ENCODE measurements at regions not wholly inside any gene's neighbourhood (a gene's known extent, or its start where the extent isn't known, plus 50 kb on each side); places are given as distances from the start of the nearest gene placed in this dataset.
"Not testable (repeated sequence)": the region's sequence is repeated elsewhere in the genome, so short reads cannot be mapped to it uniquely, and the experiment has no call there.

DNA sequence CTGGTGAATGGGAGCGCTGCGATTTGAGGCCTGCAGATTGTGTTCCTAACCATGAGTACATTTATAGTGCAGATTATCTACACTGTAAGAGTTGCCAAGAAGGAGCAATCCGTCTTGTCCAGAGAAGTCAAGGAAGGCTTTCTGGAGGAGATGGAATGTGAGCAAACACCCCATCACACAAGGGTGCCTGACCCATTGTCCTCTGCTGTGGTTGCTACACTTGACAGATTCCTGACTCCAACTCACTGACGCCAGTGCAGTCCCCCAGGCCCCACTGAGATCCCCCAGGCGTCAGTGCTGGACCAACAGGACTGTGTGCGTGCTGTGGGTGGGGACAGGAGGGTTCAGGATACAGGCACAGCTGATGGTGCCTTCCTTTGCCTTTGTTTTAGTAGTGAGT, 135.9 kb upstream of the TPM1 start (continued):
- TF ChIP-seq, protein P1, sequence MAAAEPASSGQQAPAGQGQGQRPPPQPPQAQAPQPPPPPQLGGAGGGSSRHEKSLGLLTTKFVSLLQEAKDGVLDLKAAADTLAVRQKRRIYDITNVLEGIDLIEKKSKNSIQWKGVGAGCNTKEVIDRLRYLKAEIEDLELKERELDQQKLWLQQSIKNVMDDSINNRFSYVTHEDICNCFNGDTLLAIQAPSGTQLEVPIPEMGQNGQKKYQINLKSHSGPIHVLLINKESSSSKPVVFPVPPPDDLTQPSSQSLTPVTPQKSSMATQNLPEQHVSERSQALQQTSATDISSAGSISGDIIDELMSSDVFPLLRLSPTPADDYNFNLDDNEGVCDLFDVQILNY (CRISPR knock-in tag; IDR thresholded peaks at IDR 0.05), result no peak

DNA sequence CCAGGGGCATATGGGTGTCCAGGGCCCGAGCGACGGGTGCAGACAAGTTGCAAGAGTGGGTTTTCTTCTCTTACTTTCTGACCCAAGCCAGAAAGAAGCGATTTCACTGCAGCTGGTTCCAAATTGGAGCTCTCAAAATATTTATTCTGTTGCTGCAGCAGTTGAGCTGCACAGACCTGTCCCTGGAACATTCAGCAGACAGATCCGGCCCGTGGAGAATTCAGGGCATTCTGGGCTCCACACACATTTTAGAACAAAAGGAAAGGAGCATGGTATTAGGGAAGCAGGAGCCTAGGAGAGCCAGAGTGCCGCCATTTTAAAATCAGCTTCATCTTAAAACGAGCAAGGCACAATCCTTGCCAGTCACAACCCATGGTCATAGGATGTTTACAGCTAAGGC, 135.3 kb upstream of the TPM1 start:
- CTCF ChIA-PET, result no interaction called here
- no peaks in the 10 kb centered on the region for H3K27me3 Mint-ChIP-seq (ENCODE audit: low read depth)
- no peak for ATAC-seq
- H3K36me3 Mint-ChIP-seq, result no peaks in the 10 kb centered on the region
- peaks cover 25% of the 10 kb centered on the region for H3K4me1 Mint-ChIP-seq
- no peak overlapping the region for H3K27ac Mint-ChIP-seq
- no peak for DNase-seq (ENCODE audit: low spot score)
- POLR2A ChIA-PET, result no interaction called here
- TF ChIP-seq ETV6 (CRISPR knock-in tag; IDR thresholded peaks at IDR 0.05) (no peak), NFE2L1 (CRISPR knock-in tag; IDR thresholded peaks at IDR 0.05) (no peak), ZNF219 (CRISPR knock-in tag; IDR thresholded peaks at IDR 0.05; ENCODE audit: borderline replicate concordance) (no peak), JAZF1 (CRISPR knock-in tag; IDR thresholded peaks at IDR 0.05) (no peak), RORB (CRISPR knock-in tag; IDR thresholded peaks at IDR 0.05) (no peak), HMGXB4 (CRISPR knock-in tag; IDR thresholded peaks at IDR 0.05) (no peak), SMAD3 (CRISPR knock-in tag; IDR thresholded peaks at IDR 0.05; ENCODE audit: borderline replicate concordance) (no peak), NFYB (CRISPR knock-in tag; conservative IDR thresholded peaks at IDR 0.05; ENCODE audit: low read depth) (no peak), ZNF416 (CRISPR knock-in tag; IDR thresholded peaks at IDR 0.05) (no peak)
- TF ChIP-seq, protein P2, sequence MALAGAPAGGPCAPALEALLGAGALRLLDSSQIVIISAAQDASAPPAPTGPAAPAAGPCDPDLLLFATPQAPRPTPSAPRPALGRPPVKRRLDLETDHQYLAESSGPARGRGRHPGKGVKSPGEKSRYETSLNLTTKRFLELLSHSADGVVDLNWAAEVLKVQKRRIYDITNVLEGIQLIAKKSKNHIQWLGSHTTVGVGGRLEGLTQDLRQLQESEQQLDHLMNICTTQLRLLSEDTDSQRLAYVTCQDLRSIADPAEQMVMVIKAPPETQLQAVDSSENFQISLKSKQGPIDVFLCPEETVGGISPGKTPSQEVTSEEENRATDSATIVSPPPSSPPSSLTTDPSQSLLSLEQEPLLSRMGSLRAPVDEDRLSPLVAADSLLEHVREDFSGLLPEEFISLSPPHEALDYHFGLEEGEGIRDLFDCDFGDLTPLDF (CRISPR knock-in tag; IDR thresholded peaks at IDR 0.05), result no peak
- TF ChIP-seq, protein P3, sequence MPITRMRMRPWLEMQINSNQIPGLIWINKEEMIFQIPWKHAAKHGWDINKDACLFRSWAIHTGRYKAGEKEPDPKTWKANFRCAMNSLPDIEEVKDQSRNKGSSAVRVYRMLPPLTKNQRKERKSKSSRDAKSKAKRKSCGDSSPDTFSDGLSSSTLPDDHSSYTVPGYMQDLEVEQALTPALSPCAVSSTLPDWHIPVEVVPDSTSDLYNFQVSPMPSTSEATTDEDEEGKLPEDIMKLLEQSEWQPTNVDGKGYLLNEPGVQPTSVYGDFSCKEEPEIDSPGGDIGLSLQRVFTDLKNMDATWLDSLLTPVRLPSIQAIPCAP (CRISPR knock-in tag; IDR thresholded peaks at IDR 0.05), result no peak
- TF ChIP-seq, protein P4, sequence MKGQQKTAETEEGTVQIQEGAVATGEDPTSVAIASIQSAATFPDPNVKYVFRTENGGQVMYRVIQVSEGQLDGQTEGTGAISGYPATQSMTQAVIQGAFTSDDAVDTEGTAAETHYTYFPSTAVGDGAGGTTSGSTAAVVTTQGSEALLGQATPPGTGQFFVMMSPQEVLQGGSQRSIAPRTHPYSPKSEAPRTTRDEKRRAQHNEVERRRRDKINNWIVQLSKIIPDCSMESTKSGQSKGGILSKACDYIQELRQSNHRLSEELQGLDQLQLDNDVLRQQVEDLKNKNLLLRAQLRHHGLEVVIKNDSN (CRISPR knock-in tag; IDR thresholded peaks at IDR 0.05), result no peak
- TF ChIP-seq, protein P5, sequence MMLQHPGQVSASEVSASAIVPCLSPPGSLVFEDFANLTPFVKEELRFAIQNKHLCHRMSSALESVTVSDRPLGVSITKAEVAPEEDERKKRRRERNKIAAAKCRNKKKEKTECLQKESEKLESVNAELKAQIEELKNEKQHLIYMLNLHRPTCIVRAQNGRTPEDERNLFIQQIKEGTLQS (CRISPR knock-in tag; conservative IDR thresholded peaks at IDR 0.05), result no peak
- H3K4me3 Mint-ChIP-seq, result no peak overlapping the region
- peaks cover 4% of the 10 kb centered on the region; the same call in 1 of the 2 replicates for H3K9me3 Mint-ChIP-seq

DNA sequence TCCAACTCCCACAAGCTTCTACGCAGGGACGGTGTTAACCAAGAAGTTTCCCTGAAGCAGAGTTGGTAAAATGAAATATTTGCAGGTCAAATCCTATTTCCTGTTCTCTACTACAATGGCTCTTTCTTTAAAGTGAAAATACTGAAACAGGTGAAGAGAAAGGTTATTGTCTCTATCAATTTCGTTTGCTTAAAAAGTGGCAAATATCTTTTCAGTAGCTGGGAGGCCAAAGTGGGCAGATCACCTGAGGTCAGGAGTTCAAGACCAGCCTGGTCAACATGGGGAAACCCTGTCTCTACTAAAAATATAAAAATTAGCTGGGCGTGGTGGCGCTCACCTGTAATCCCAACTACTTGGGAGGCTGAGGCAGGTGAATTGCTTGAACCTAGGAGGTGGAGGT, 134.2 kb upstream of the TPM1 start:
- H3K27ac Mint-ChIP-seq; CTCF ChIA-PET; ATAC-seq; H3K36me3 Mint-ChIP-seq; DNase-seq (ENCODE audit: low spot score); H3K27me3 Mint-ChIP-seq (ENCODE audit: low read depth); H3K9me3 Mint-ChIP-seq; H3K4me3 Mint-ChIP-seq; POLR2A ChIA-PET: not testable (repeated sequence)
- H3K4me1 Mint-ChIP-seq, result peaks cover 25% of the 10 kb centered on the region

GRCh38 chr15:62909257-62909656, 133.3 kb upstream of the TPM1 start:
- no peak overlapping the region for H3K27ac Mint-ChIP-seq
- DNase-seq (ENCODE audit: low spot score) (no peak), ATAC-seq (no peak)
- H3K27me3 Mint-ChIP-seq (ENCODE audit: low read depth), result no peaks in the 10 kb centered on the region
- peaks cover 4% of the 10 kb centered on the region; the same call in 1 of the 2 replicates for H3K9me3 Mint-ChIP-seq
- H3K4me1 Mint-ChIP-seq, result peaks cover 28% of the 10 kb centered on the region
- no peak overlapping the region for H3K4me3 Mint-ChIP-seq
- POLR2A ChIA-PET, result no interaction called here
- H3K36me3 Mint-ChIP-seq, result no peaks in the 10 kb centered on the region
- CTCF ChIA-PET, result no interaction called here
- TF ChIP-seq GTF2I (CRISPR knock-in tag; conservative IDR thresholded peaks at IDR 0.05), result no peak
- TF ChIP-seq ZMAT4 (CRISPR knock-in tag; IDR thresholded peaks at IDR 0.05), result no peak
- no peak for TF ChIP-seq JAZF1 (CRISPR knock-in tag; IDR thresholded peaks at IDR 0.05)
- no peak for TF ChIP-seq ZBTB21 (CRISPR knock-in tag; IDR thresholded peaks at IDR 0.05; ENCODE audit: borderline replicate concordance)
- TF ChIP-seq GRHL2 (CRISPR knock-in tag; IDR thresholded peaks at IDR 0.05; ENCODE audit: insufficient replicate concordance, severe bottlenecking), result no peak
- TF ChIP-seq, protein P6, sequence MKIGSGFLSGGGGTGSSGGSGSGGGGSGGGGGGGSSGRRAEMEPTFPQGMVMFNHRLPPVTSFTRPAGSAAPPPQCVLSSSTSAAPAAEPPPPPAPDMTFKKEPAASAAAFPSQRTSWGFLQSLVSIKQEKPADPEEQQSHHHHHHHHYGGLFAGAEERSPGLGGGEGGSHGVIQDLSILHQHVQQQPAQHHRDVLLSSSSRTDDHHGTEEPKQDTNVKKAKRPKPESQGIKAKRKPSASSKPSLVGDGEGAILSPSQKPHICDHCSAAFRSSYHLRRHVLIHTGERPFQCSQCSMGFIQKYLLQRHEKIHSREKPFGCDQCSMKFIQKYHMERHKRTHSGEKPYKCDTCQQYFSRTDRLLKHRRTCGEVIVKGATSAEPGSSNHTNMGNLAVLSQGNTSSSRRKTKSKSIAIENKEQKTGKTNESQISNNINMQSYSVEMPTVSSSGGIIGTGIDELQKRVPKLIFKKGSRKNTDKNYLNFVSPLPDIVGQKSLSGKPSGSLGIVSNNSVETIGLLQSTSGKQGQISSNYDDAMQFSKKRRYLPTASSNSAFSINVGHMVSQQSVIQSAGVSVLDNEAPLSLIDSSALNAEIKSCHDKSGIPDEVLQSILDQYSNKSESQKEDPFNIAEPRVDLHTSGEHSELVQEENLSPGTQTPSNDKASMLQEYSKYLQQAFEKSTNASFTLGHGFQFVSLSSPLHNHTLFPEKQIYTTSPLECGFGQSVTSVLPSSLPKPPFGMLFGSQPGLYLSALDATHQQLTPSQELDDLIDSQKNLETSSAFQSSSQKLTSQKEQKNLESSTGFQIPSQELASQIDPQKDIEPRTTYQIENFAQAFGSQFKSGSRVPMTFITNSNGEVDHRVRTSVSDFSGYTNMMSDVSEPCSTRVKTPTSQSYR (CRISPR knock-in tag; IDR thresholded peaks at IDR 0.05), result no peak
- TF ChIP-seq, protein P5 (CRISPR knock-in tag; conservative IDR thresholded peaks at IDR 0.05), result no peak
- no peak for TF ChIP-seq ERG (CRISPR knock-in tag; IDR thresholded peaks at IDR 0.05)
- no peak for TF ChIP-seq ZNF423 (CRISPR knock-in tag; IDR thresholded peaks at IDR 0.05)
